K562 (cell line): ENCODE measurements at regions not wholly inside any gene's neighbourhood (a gene's known extent, or its start where the extent isn't known, plus 50 kb on each side); places are given as distances from the start of the nearest gene placed in this dataset.

Source experiments
- ATAC-seq: fragments of 200-7000 bp; cut with Tn5 transposase; 3 replicates; pipeline ENCODE4 v1.9.1; 2020; ENCODE audit warnings: moderate library complexity
- BruUV-seq: library from RNA; stranded (reverse); fragments of 400-500 nt; replicated peaks from 2 replicates; lab custom pipeline; 2021; lab: Mats Ljungman, UMichigan
- CTCF ChIA-PET: fragments of 300-600 bp; formaldehyde crosslinking; extraction: SDS; loops from one replicate; lab custom pipeline; 2021; ENCODE audit warnings: low intra/inter-chr PET ratio; lab: Yijun Ruan, JAX
- POLR2A ChIA-PET: fragments of 300-600, 350-650 bp; sonication (Branson Sonifier 250); formaldehyde crosslinking; extraction: SDS; loops from one replicate; lab custom pipeline; 2021; ENCODE audit warnings: antibody characterized with exemption, inconsistent platforms; lab: Yijun Ruan, JAX
- DNase-seq, 4 experiments: peaks; one replicate each; pipeline versions ENCODE4 v3.0.0 to v3.0.0-alpha.2; 2011 to 2018; ENCODE audit warnings: low spot score in 3 of 4, mixed read lengths in 3 of 4; ENCODE audit errors: extremely low read depth in 1 of 4
- FAIRE-seq: peaks from 2 replicates; lab custom pipeline; 2011; peaks lifted over from hg19 to GRCh38; lab: Jason Lieb, UNC
- H2AFZ ChIP-seq: 2 replicates; pipeline ENCODE4 v1.6.0; 2011; ENCODE audit warnings: low read depth, low read length, control low read depth, inconsistent platforms
- H3K27ac ChIP-seq: fragments of 200-600 bp; 3 replicates; pipeline ENCODE4 v1.8.0; 2011; ENCODE audit warnings: low read depth, mild to moderate bottlenecking, control low read depth, inconsistent platforms, low read length, moderate library complexity, mixed read lengths; ENCODE audit errors: extremely low read depth
- H3K27me3 ChIP-seq, 2 experiments: fragments of 300-600 bp in 1 of 2; 2 replicates in 1 of 2; 3 replicates in 1 of 2; pipeline versions ENCODE4 v1.6.0 to v1.8.0; 2011; ENCODE audit warnings: inconsistent platforms in 2 of 2, low read length in 2 of 2, mild to moderate bottlenecking in 1 of 2, mixed read lengths in 1 of 2, moderate library complexity in 1 of 2; ENCODE audit not compliant: control insufficient read depth in 2 of 2, insufficient read depth in 2 of 2
- H3K36me3 ChIP-seq: fragments of 300-600 bp; 3 replicates; pipeline ENCODE4 v1.8.0; 2011; ENCODE audit warnings: mild to moderate bottlenecking, low read length, inconsistent platforms; ENCODE audit not compliant: control insufficient read depth, insufficient read depth
- H3K4me1 ChIP-seq, 2 experiments: fragments of 200-600 bp in 1 of 2; replicated peaks in 1 of 2; 2 replicates in 1 of 2; 3 replicates in 1 of 2; pipeline versions ENCODE4 v1.5.1 to v1.8.0; 2011; ENCODE audit warnings: inconsistent platforms in 2 of 2, low read length in 2 of 2, mild to moderate bottlenecking in 1 of 2, mixed read lengths in 1 of 2, moderate library complexity in 1 of 2; ENCODE audit not compliant: control insufficient read depth in 2 of 2, insufficient read depth in 2 of 2
- H3K4me2 ChIP-seq: 2 replicates; pipeline ENCODE4 v1.6.1; 2011; ENCODE audit warnings: low read length, control low read depth, inconsistent platforms, mixed read lengths; ENCODE audit not compliant: insufficient read depth
- H3K4me3 ChIP-seq: fragments of 200-600 bp; sonication (generic), shearing (Covaris generic); 2 replicates; pipeline ENCODE4 v1.5.1; 2016; ENCODE audit warnings: control low read depth, inconsistent platforms
- H3K79me2 ChIP-seq: fragments of 200-600 bp; 3 replicates; pipeline ENCODE4 v1.8.0; 2011; ENCODE audit warnings: low read length, inconsistent platforms; ENCODE audit not compliant: control insufficient read depth, insufficient read depth
- H3K9ac ChIP-seq, 2 experiments: 2 replicates each; pipeline versions ENCODE4 v1.6.0 to v1.6.1; 2011; ENCODE audit warnings: low read depth in 2 of 2, low read length in 2 of 2, control low read depth in 1 of 2, inconsistent platforms in 1 of 2, mild to moderate bottlenecking in 1 of 2, mixed read lengths in 1 of 2; ENCODE audit not compliant: insufficient read depth in 1 of 2
- H3K9me1 ChIP-seq: one replicate; pipeline ENCODE4 v1.6.0; 2011; ENCODE audit warnings: inconsistent platforms, mild to moderate bottlenecking, low read length, moderate library complexity; ENCODE audit not compliant: control insufficient read depth, insufficient read depth
- H3K9me3 ChIP-seq: replicated peaks from 2 replicates; pipeline ENCODE4 v1.5.1; 2011; ENCODE audit warnings: low read depth, low read length, inconsistent platforms; ENCODE audit not compliant: control insufficient read depth, insufficient read depth
- H4K20me1 ChIP-seq: replicated peaks from 2 replicates; pipeline ENCODE4 v1.6.1; 2011; ENCODE audit warnings: low read length, inconsistent platforms, mixed read lengths; ENCODE audit not compliant: control insufficient read depth, insufficient read depth
- E2F6 ChIP-seq, 2 experiments: IDR thresholded peaks; 2 replicates each; pipeline ENCODE4 v1.6.1; 2011; ENCODE audit warnings: borderline replicate concordance in 1 of 2, control low read depth in 1 of 2, low read depth in 1 of 2, low read length in 1 of 2, mild to moderate bottlenecking in 1 of 2, mixed read lengths in 1 of 2, moderate library complexity in 1 of 2; ENCODE audit not compliant: insufficient read depth in 1 of 2, insufficient read length in 1 of 2, poor library complexity in 1 of 2, severe bottlenecking in 1 of 2; ENCODE audit errors: extremely low read depth in 1 of 2
- ESRRA ChIP-seq: fragments of 450-650 bp; IDR thresholded peaks from 2 replicates; pipeline ENCODE4 v1.6.1; 2014; ENCODE audit warnings: low read depth, mild to moderate bottlenecking, moderate library complexity, borderline replicate concordance
- ESRRB ChIP-seq: fragments of 250-450 bp; sonication (Bioruptor Pico); IDR thresholded peaks from 2 replicates; pipeline ENCODE4 v1.5.0; 2020; ENCODE audit warnings: mild to moderate bottlenecking, moderate library complexity, borderline replicate concordance
- MAFF ChIP-seq: IDR thresholded peaks from 2 replicates; pipeline ENCODE4 v1.6.1; 2012; ENCODE audit warnings: low read length, improper control_type of control experiment
- MTA2 ChIP-seq: fragments of 450-650 bp; IDR thresholded peaks from 2 replicates; pipeline ENCODE4 v1.6.1; 2016; ENCODE audit warnings: low read depth
- RB1 ChIP-seq: fragments of 450-650 bp; IDR thresholded peaks from 2 replicates; pipeline ENCODE4 v1.6.1; 2017; ENCODE audit warnings: low read depth, mild to moderate bottlenecking
- RBFOX2 ChIP-seq: fragments of 200-400 bp; formaldehyde crosslinking; IDR thresholded peaks from 2 replicates; pipeline ENCODE4 v1.6.1; 2017; ENCODE audit warnings: low read depth, mild to moderate bottlenecking, low read length, moderate library complexity
- SP1 ChIP-seq: sonication (generic); formaldehyde crosslinking; IDR thresholded peaks from 2 replicates; pipeline ENCODE4 v1.8.1; 2022; ENCODE audit warnings: mild to moderate bottlenecking, missing genetic modification reagents
- ZNF121 ChIP-seq: sonication (generic); formaldehyde crosslinking; conservative IDR thresholded peaks from 2 replicates; pipeline ENCODE4 v1.8.0; 2022; ENCODE audit warnings: missing genetic modification reagents
- ZNF165 ChIP-seq: fragments of 250-450 bp; sonication (Bioruptor Pico); IDR thresholded peaks from 2 replicates; pipeline ENCODE4 v1.4.0; 2020; ENCODE audit warnings: borderline replicate concordance
- ZNF217 ChIP-seq: sonication (generic); formaldehyde crosslinking; IDR thresholded peaks from 2 replicates; pipeline ENCODE4 v1.8.0; 2022; ENCODE audit warnings: mild to moderate bottlenecking, missing genetic modification reagents
- ZNF23 ChIP-seq: fragments of 250-450 bp; sonication (Bioruptor Pico); IDR thresholded peaks from 2 replicates; pipeline ENCODE4 v1.4.0; 2020; ENCODE audit warnings: mild to moderate bottlenecking
- ZNF766 ChIP-seq: fragments of 200-800 bp; sonication (Bioruptor generic); conservative IDR thresholded peaks from 2 replicates; pipeline ENCODE4 v1.6.1; 2016; ENCODE audit warnings: missing genetic modification characterization, missing compliant biosample characterization
- WGBS: fragments of 100-300 bp; shearing (Covaris generic); methylation state at CpG from one replicate; pipeline ENCODE4 v1.1.6; 2016; ENCODE audit warnings: low coverage, mixed read lengths; ENCODE audit not compliant: insufficient coverage; ENCODE audit errors: missing lambda C conversion rate; 5-methylcytosine and 5-hydroxymethylcytosine counted together
- in situ Hi-C: fragments of 300-500 bp; cut with MboI; formaldehyde crosslinking; loops from 4 replicates; pipeline ENCODE4 v1.15.0; 2018; ENCODE audit warnings: inconsistent platforms, mixed read lengths
- intact Hi-C: fragments of 100-400 bp; cut with micrococcal nuclease; formaldehyde crosslinking; loops from 2 replicates; pipeline ENCODE4 v1.14.2; 2022
- TF ChIP-seq, protein P1 (sequence below): fragments of 250-450 bp; sonication (Bioruptor Pico); IDR thresholded peaks from 2 replicates; pipeline ENCODE4 v1.4.0; 2020; ENCODE audit warnings: mild to moderate bottlenecking, moderate library complexity

GRCh38 chr18:78292618-78293380, 686.8 kb upstream of the SALL3 start:
- intact Hi-C loops (no loop called here), in situ Hi-C loops (no loop called here)
- H3K4me1 ChIP-seq = no peaks in the 10 kb centered on the region
- H2AFZ ChIP-seq = no peak overlapping the region
- ChIA-PET POLR2A (no interaction called here), CTCF (no interaction called here)
- TF ChIP-seq RB1 = no peak
- no peak for TF ChIP-seq ZNF23
- no peak overlapping the region for H3K27ac ChIP-seq
- no peaks in the 10 kb centered on the region for H3K79me2 ChIP-seq
- H3K27me3 ChIP-seq = peaks cover 0 to 12% of the 10 kb centered on the region in 2 experiments; a peak in 2 of 5 replicates
- no TSS peak for BruUV-seq
- H3K9ac ChIP-seq = no peak overlapping the region
- ATAC-seq (no peak), DNase-seq (no peak), FAIRE-seq (no peak)
- no peak overlapping the region for H3K4me2 ChIP-seq
- H3K4me3 ChIP-seq = no peak overlapping the region
- H4K20me1 ChIP-seq = no peaks in the 10 kb centered on the region
- H3K36me3 ChIP-seq = no peaks in the 10 kb centered on the region
- H3K9me3 ChIP-seq = no peaks in the 10 kb centered on the region
- H3K9me1 ChIP-seq = no peaks in the 10 kb centered on the region
- 0% methylated on average over 13 of the region's 13 CpGs for WGBS

DNA sequence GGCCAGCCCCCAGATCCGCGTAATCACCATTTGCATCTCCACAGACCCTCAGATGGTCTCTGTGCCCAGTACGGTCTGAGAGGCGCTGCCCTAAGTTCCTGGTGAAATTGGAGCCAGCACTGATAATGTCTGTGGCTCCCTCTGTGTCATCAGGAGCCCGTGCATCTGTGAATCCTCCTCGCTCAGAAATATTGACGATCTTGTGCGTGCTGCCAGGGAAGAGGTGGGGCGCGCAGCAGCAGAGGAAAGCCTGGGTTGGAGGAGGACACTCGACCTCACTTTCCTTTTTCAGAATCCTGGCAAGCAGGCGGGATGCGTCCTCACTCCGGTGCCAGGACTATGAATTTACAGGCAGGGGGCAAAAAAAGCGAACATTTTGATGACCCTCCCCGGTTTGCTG, 686.1 kb upstream of the SALL3 start:
- DNase-seq = no peak
- no TSS peak for BruUV-seq
- in situ Hi-C loops (no loop called here), intact Hi-C loops (no loop called here)
- H3K79me2 ChIP-seq = no peaks in the 10 kb centered on the region
- H3K27me3 ChIP-seq = peaks cover 0 to 12% of the 10 kb centered on the region in 2 experiments; a peak in 2 of 5 replicates
- no peaks in the 10 kb centered on the region for H4K20me1 ChIP-seq
- no peak overlapping the region for H3K27ac ChIP-seq
- ATAC-seq = no peak
- H3K36me3 ChIP-seq = no peaks in the 10 kb centered on the region
- H3K9me1 ChIP-seq = no peaks in the 10 kb centered on the region
- ChIA-PET CTCF (no interaction called here), POLR2A (no interaction called here)
- H3K4me1 ChIP-seq = no peaks in the 10 kb centered on the region
- WGBS = 0% methylated on average over 9 of the region's 16 CpGs
- H3K4me2 ChIP-seq = no peak overlapping the region
- no peaks in the 10 kb centered on the region for H3K9me3 ChIP-seq
- H2AFZ ChIP-seq = no peak overlapping the region
- no peak for FAIRE-seq
- no peak overlapping the region for H3K9ac ChIP-seq
- H3K4me3 ChIP-seq = no peak overlapping the region
- TF ChIP-seq SP1 (CRISPR knock-in tag) (no peak), MAFF (no peak), ESRRB (no peak), ZNF217 (no peak), RBFOX2 (no peak), ZNF165 (CRISPR knock-in tag) (no peak), ZNF766 (no peak), ESRRA (no peak), MTA2 (no peak), ZNF121 (CRISPR knock-in tag) (no peak), E2F6 (IDR thresholded peaks at IDR 0.05; ENCODE audit: borderline replicate concordance in 1 of 2, extremely low read depth in 1 of 2, insufficient read depth in 1 of 2, insufficient read length in 1 of 2, low read depth in 1 of 2, low read length in 1 of 2, poor library complexity in 1 of 2, severe bottlenecking in 1 of 2) (no peak)
- TF ChIP-seq, protein P1, sequence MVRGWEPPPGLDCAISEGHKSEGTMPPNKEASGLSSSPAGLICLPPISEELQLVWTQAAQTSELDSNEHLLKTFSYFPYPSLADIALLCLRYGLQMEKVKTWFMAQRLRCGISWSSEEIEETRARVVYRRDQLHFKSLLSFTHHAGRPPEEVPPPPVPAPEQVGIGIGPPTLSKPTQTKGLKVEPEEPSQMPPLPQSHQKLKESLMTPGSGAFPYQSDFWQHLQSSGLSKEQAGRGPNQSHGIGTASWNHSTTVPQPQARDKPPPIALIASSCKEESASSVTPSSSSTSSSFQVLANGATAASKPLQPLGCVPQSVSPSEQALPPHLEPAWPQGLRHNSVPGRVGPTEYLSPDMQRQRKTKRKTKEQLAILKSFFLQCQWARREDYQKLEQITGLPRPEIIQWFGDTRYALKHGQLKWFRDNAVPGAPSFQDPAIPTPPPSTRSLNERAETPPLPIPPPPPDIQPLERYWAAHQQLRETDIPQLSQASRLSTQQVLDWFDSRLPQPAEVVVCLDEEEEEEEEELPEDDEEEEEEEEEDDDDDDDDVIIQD (CRISPR knock-in tag) = no peak
